PC-3 (cell line): ENCODE measurements at regions not wholly inside any gene's neighbourhood (a gene's known extent, or its start where the extent isn't known, plus 50 kb on each side); places are given as distances from the start of the nearest gene placed in this dataset.

Experiments used
- ATAC-seq: fragments of 200-7000 bp; cut with Tn5 transposase; 2 replicates; pipeline ENCODE4 v1.9.1; 2020; ENCODE audit warnings: mild to moderate bottlenecking, moderate library complexity
- BruUV-seq: library from RNA; stranded (reverse); fragments of 400-500 nt; replicated peaks from 2 replicates; lab custom pipeline; 2021; lab: Mats Ljungman, UMichigan
- CTCF ChIA-PET: fragments of 300-600 bp; sonication (Branson Sonifier 250); formaldehyde crosslinking; loops from one replicate; lab custom pipeline; 2022; ENCODE audit warnings: antibody characterized with exemption; lab: Charles Lee
- POLR2A ChIA-PET: fragments of 300-600 bp; sonication (Branson Sonifier 250); formaldehyde crosslinking; loops from one replicate; lab custom pipeline; 2022; ENCODE audit warnings: antibody characterized with exemption; ENCODE audit not compliant: unreplicated experiment; lab: Charles Lee
- DNase-seq: peaks from one replicate; pipeline ENCODE4 v3.0.0-alpha.2; 2015
- H2AFZ ChIP-seq: fragments of 300-600 bp; sonication (generic); 2 replicates; pipeline ENCODE4 v1.6.0; 2016; ENCODE audit warnings: antibody characterized with exemption, low read length
- H3F3A ChIP-seq: fragments of 300-600 bp; sonication (generic); one replicate; pipeline ENCODE4 v1.6.0; 2017; ENCODE audit warnings: antibody characterized with exemption, low read length, control low read depth, mild to moderate bottlenecking; ENCODE audit not compliant: unreplicated experiment
- H3K27ac ChIP-seq: fragments of 300-600 bp; sonication (generic); 2 replicates; pipeline ENCODE4 v1.5.1; 2016; ENCODE audit warnings: mild to moderate bottlenecking, low read length
- H3K27me3 ChIP-seq: fragments of 300-600 bp; sonication (generic); 2 replicates; pipeline ENCODE4 v1.6.1; 2016; ENCODE audit warnings: low read length, mixed read lengths
- H3K36me3 ChIP-seq: fragments of 300-600 bp; sonication (generic); 2 replicates; pipeline ENCODE4 v1.6.1; 2016; ENCODE audit warnings: low read depth, mixed run types, low read length, mixed read lengths
- H3K4me1 ChIP-seq: fragments of 300-600 bp; sonication (generic); 2 replicates; pipeline ENCODE4 v1.5.1; 2016; ENCODE audit warnings: low read length; ENCODE audit not compliant: insufficient read depth
- H3K4me2 ChIP-seq: fragments of 300-600 bp; sonication (generic); 2 replicates; pipeline ENCODE4 v1.6.0; 2016; ENCODE audit warnings: low read length
- H3K4me3 ChIP-seq: fragments of 300-600 bp; sonication (generic); 2 replicates; pipeline ENCODE4 v1.5.1; 2016; ENCODE audit warnings: mild to moderate bottlenecking, low read length, mixed read lengths
- H3K79me2 ChIP-seq: fragments of 300-600 bp; sonication (generic); 2 replicates; pipeline ENCODE4 v1.6.1; 2017; ENCODE audit warnings: low read length, mixed read lengths
- H3K9ac ChIP-seq: fragments of 300-600 bp; sonication (generic); 2 replicates; pipeline ENCODE4 v1.6.0; 2016; ENCODE audit warnings: mild to moderate bottlenecking, low read length
- H3K9me2 ChIP-seq: fragments of 300-600 bp; sonication (generic); replicated peaks from 2 replicates; pipeline ENCODE4 v1.6.1; 2016; ENCODE audit warnings: mixed run types, low read length, mixed read lengths
- H3K9me3 ChIP-seq: fragments of 300-600 bp; sonication (generic); 2 replicates; pipeline ENCODE4 v1.6.1; 2016; ENCODE audit warnings: low read length, mixed read lengths
- H4K20me1 ChIP-seq: fragments of 300-600 bp; sonication (generic); 2 replicates; pipeline ENCODE4 v1.6.1; 2016; ENCODE audit warnings: low read length, mixed read lengths
- CTCF ChIP-seq: fragments of 300-600 bp; sonication (generic); conservative IDR thresholded peaks from 2 replicates; pipeline ENCODE4 v1.5.1; 2017; ENCODE audit warnings: antibody characterized with exemption, low read depth, mild to moderate bottlenecking, low read length
- EZH2 ChIP-seq: fragments of 300-600 bp; sonication (generic); IDR thresholded peaks from one replicate; pipeline ENCODE4 v1.6.1; 2017; ENCODE audit warnings: antibody characterized with exemption, mild to moderate bottlenecking, low read length; ENCODE audit not compliant: unreplicated experiment
- EZH2phosphoT487 ChIP-seq: fragments of 300-600 bp; sonication (generic); IDR thresholded peaks from 2 replicates; pipeline ENCODE4 v1.6.1; 2018; ENCODE audit warnings: mild to moderate bottlenecking, antibody characterized with exemption, low read length, borderline replicate concordance
- intact Hi-C: fragments of 100-400 bp; cut with micrococcal nuclease; formaldehyde crosslinking; loops from 2 replicates; pipeline ENCODE4 v1.9.0; 2023

- H3K4me1 ChIP-seq: no peaks in the 10 kb centered on the region
- no peaks in the 10 kb centered on the region for H3K36me3 ChIP-seq
- no peak overlapping the region for H3K9ac ChIP-seq
- DNase-seq: no peak
- POLR2A ChIA-PET: no interaction called here
- BruUV-seq: no TSS peak
- no peak for TF ChIP-seq EZH2
- no peak for TF ChIP-seq EZH2phosphoT487
- no peak for TF ChIP-seq CTCF
- CTCF ChIA-PET: no interaction called here
- no peak overlapping the region for H2AFZ ChIP-seq
- H3K27me3 ChIP-seq: peaks cover 23% of the 10 kb centered on the region; the same call in 1 of the 2 replicates
- no peaks in the 10 kb centered on the region for H3K79me2 ChIP-seq
- H3K27ac ChIP-seq: no peak overlapping the region
- H3F3A ChIP-seq: no peaks in the 10 kb centered on the region
- peaks cover 20% of the 10 kb centered on the region; the same call in 1 of the 2 replicates for H3K9me3 ChIP-seq
- no peak overlapping the region for H3K4me3 ChIP-seq
- ATAC-seq: no peak
- intact Hi-C loops: no loop called here
- H3K4me2 ChIP-seq: no peak overlapping the region
- no peaks in the 10 kb centered on the region for H4K20me1 ChIP-seq
- no peaks in the 10 kb centered on the region for H3K9me2 ChIP-seq
Observed at GRCh38 chr20:55424968-55425367, 580.4 kb downstream of the CBLN4 start.

GRCh38 chr20:55424476-55424875 lies 580.8 kb downstream of the CBLN4 start:
- intact Hi-C loops: no loop called here
- Histone ChIP-seq H3K4me2 (no peak overlapping the region), H2AFZ (no peak overlapping the region), H3K79me2 (no peaks in the 10 kb centered on the region), H3K4me1 (no peaks in the 10 kb centered on the region), H4K20me1 (no peaks in the 10 kb centered on the region), H3K9ac (no peak overlapping the region), H3K9me2 (no peaks in the 10 kb centered on the region), H3K4me3 (no peak overlapping the region), H3K27me3 (peaks cover 18% of the 10 kb centered on the region; the same call in 1 of the 2 replicates), H3K9me3 (peaks cover 22% of the 10 kb centered on the region; the same call in 1 of the 2 replicates), H3K27ac (no peak overlapping the region), H3F3A (no peaks in the 10 kb centered on the region), H3K36me3 (no peaks in the 10 kb centered on the region)
- ChIA-PET CTCF (no interaction called here), POLR2A (no interaction called here)
- no TSS peak for BruUV-seq
- no peak for ATAC-seq
- TF ChIP-seq EZH2: no peak
- no peak for TF ChIP-seq EZH2phosphoT487
- no peak for TF ChIP-seq CTCF
- no peak for DNase-seq

- intact Hi-C loops: no loop called here
Observed at GRCh38 chr20:55417836-55418235, 587.5 kb downstream of the CBLN4 start.

More at GRCh38 chr20:55417836-55418235, 587.5 kb downstream of the CBLN4 start:
- Histone ChIP-seq H3K27me3 (peaks cover 9% of the 10 kb centered on the region; the same call in 1 of the 2 replicates), H4K20me1 (no peaks in the 10 kb centered on the region), H3K9me2 (no peaks in the 10 kb centered on the region), H3F3A (no peaks in the 10 kb centered on the region), H3K79me2 (no peaks in the 10 kb centered on the region), H3K27ac (no peak overlapping the region), H3K4me3 (no peak overlapping the region), H3K9me3 (peaks cover 17% of the 10 kb centered on the region; the same call in 1 of the 2 replicates), H3K4me2 (no peak overlapping the region), H3K9ac (no peak overlapping the region), H2AFZ (no peak overlapping the region), H3K4me1 (no peaks in the 10 kb centered on the region), H3K36me3 (no peaks in the 10 kb centered on the region)
- ChIA-PET POLR2A (no interaction called here), CTCF (no interaction called here)
- BruUV-seq: no TSS peak
- DNase-seq (no peak), ATAC-seq (no peak)
- TF ChIP-seq EZH2phosphoT487 (no peak), CTCF (no peak), EZH2 (no peak)
